ENCODE measurements at regions not wholly inside any gene's neighbourhood (a gene's known extent, or its start where the extent isn't known, plus 50 kb on each side); places are given as distances from the start of the nearest gene placed in this dataset.
"Not testable (repeated sequence)": the region's sequence is repeated elsewhere in the genome, so short reads cannot be mapped to it uniquely, and the experiment has no call there.

DNA sequence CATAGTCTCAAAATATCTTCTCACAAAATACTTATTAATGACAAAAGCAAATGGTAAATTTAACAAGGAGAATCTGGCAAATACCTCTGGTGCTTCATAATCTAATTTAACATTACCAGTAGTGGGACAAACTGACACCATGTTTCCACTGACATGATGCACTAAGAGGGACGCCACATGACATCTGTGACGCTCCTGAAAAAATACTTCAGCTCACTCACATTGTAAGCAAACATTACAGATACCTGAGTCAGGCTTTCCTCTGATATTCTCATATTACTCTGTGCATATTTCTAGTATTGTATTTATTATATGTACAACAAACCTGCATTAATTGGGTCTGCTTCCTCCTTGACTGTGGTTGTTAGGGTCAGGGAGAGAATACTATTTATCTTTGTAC lies 56.7 kb upstream of the OSMR start:
- no peak for DNase-seq (ENCODE audit: low read depth)

DNA sequence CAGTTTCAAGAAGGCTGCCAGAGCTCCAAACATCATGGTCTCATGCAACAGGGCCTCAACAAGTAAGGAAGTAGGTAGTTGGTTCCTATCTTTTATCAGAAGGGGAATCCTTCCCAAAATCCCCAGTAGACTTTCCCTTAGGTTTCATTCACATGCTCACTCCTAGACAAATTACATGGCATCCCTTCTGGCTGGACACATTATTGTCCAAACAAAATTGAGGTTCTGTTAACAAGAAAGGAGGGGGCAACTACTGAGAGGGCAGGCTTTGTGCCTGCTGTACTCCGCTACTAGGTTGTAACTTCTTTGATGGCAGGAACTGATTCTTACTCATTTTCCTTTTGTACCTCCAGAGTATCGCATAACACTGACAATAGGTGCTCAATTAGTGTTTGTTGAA lies 56.0 kb upstream of the OSMR start:
- DNase-seq (ENCODE audit: low read depth): no peak

- no peak for DNase-seq (ENCODE audit: low read depth)
These were observed 55.5 kb upstream of the OSMR start for GRCh38 chr5:38790268-38790667.

- DNase-seq (ENCODE audit: low read depth): peak; percentile 66
These were observed 54.9 kb upstream of the OSMR start for GRCh38 chr5:38790891-38791290.

GRCh38 chr5:38793099-38793498 lies 52.7 kb upstream of the OSMR start:
- DNase-seq (ENCODE audit: low read depth): no peak

GRCh38 chr5:38794037-38794436 lies 51.8 kb upstream of the OSMR start:
- DNase-seq (ENCODE audit: low read depth): not testable (repeated sequence)

DNA sequence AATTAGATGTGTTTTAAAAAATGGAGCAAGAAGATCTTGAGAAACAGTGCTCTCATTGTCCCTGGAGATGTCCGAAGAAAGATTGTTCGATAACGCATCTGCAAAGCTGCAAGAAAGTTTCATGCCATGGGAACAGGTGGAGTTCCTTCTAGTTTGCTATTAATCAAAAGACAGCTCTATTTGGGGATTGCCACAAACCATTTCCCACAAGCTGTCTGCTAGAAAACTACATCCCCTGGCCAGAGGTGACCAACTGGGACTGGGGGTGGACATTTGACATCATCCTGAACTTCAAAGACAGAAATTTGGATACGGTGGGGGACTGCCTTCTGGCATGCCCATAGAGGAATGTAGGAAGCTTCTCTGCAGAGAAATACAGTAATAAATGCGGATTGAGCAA lies 50.8 kb upstream of the OSMR start:
- DNase-seq (ENCODE audit: low read depth): no peak

- DNase-seq (ENCODE audit: low read depth): no peak
These were observed 49.6 kb upstream of the OSMR start for GRCh38 chr5:38795986-38796741.

All from renal cortical epithelial cell (primary cell).